IMR-90 (cell line): ENCODE measurements at regions not wholly inside any gene's neighbourhood (a gene's known extent, or its start where the extent isn't known, plus 50 kb on each side); places are given as distances from the start of the nearest gene placed in this dataset.

Experiments
- ATAC-seq: fragments of 200-7000 bp; cut with Tn5 transposase; 2 replicates; pipeline ENCODE4 v1.9.1; 2020; ENCODE audit warnings: low read depth, mild to moderate bottlenecking, moderate library complexity
- BruUV-seq: library from RNA; stranded (reverse); fragments of 400-500 nt; replicated peaks from 2 replicates; lab custom pipeline; 2021; lab: Mats Ljungman, UMichigan
- CTCF ChIA-PET: fragments of 300-600 bp; formaldehyde crosslinking; extraction: SDS; loops from one replicate; lab custom pipeline; 2021; ENCODE audit warnings: antibody characterized with exemption; lab: Yijun Ruan, JAX
- POLR2A ChIA-PET: fragments of 300-600 bp; sonication (Branson Sonifier 250); formaldehyde crosslinking; loops from one replicate; lab custom pipeline; 2022; ENCODE audit warnings: antibody characterized with exemption; ENCODE audit not compliant: unreplicated experiment; lab: Charles Lee
- DNase-seq: peaks from one replicate; pipeline ENCODE4 v3.0.0; 2013
- H2AFZ ChIP-seq: replicated peaks from 2 replicates; pipeline ENCODE3; 2013; ENCODE audit warnings: low read length, mild to moderate bottlenecking; ENCODE audit not compliant: poor library complexity
- H2AK5ac ChIP-seq: 2 replicates; pipeline ENCODE4 v1.6.1; 2013; ENCODE audit warnings: low read depth, low read length, inconsistent platforms
- H2AK9ac ChIP-seq: replicated peaks from 2 replicates; pipeline ENCODE3; 2013; ENCODE audit warnings: mild to moderate bottlenecking, low read depth, low read length, moderate library complexity; ENCODE audit not compliant: poor library complexity
- H2BK120ac ChIP-seq: 2 replicates; pipeline ENCODE4 v1.6.1; 2013; ENCODE audit warnings: low read depth, low read length, inconsistent platforms
- H2BK15ac ChIP-seq: 3 replicates; pipeline ENCODE4 v1.6.1; 2013; ENCODE audit warnings: low read depth, low read length, inconsistent platforms
- H2BK20ac ChIP-seq: 2 replicates; pipeline ENCODE4 v1.6.1; 2013; ENCODE audit warnings: low read depth, mild to moderate bottlenecking, inconsistent platforms, low read length, moderate library complexity
- H2BK5ac ChIP-seq: 2 replicates; pipeline ENCODE4 v1.6.1; 2013; ENCODE audit warnings: mild to moderate bottlenecking, low read depth, low read length, inconsistent platforms; ENCODE audit not compliant: poor library complexity, severe bottlenecking
- H3K14ac ChIP-seq: replicated peaks from 2 replicates; pipeline ENCODE4 v1.6.1; 2013; ENCODE audit warnings: low read depth, low read length, inconsistent platforms
- H3K18ac ChIP-seq: 2 replicates; pipeline ENCODE4 v1.6.1; 2013; ENCODE audit warnings: low read depth, low read length, control low read depth
- H3K23ac ChIP-seq: 2 replicates; pipeline ENCODE4 v1.6.1; 2013; ENCODE audit warnings: low read depth, low read length, inconsistent platforms
- H3K27ac ChIP-seq: 2 replicates; pipeline ENCODE4 v1.5.1; 2013; ENCODE audit warnings: mild to moderate bottlenecking, control low read depth, low read length; ENCODE audit not compliant: insufficient read depth
- H3K27me3 ChIP-seq: 2 replicates; pipeline ENCODE4 v1.6.1; 2013; ENCODE audit warnings: low read length; ENCODE audit not compliant: control insufficient read depth, insufficient read depth
- H3K36me3 ChIP-seq: 2 replicates; pipeline ENCODE4 v1.6.1; 2013; ENCODE audit warnings: low read length, mixed read lengths; ENCODE audit not compliant: control insufficient read depth, insufficient read depth
- H3K4ac ChIP-seq: 2 replicates; pipeline ENCODE4 v1.6.1; 2013; ENCODE audit warnings: low read depth, low read length, inconsistent platforms
- H3K4me1 ChIP-seq: 2 replicates; pipeline ENCODE4 v1.6.1; 2013; ENCODE audit warnings: low read length, mixed read lengths; ENCODE audit not compliant: control insufficient read depth, insufficient read depth
- H3K4me2 ChIP-seq: 2 replicates; pipeline ENCODE4 v1.6.1; 2013; ENCODE audit warnings: low read depth, mild to moderate bottlenecking, control low read depth, low read length, moderate library complexity
- H3K4me3 ChIP-seq: 2 replicates; pipeline ENCODE4 v1.5.1; 2013; ENCODE audit warnings: low read depth, mild to moderate bottlenecking, control low read depth, low read length, moderate library complexity; ENCODE audit not compliant: insufficient read depth
- H3K56ac ChIP-seq: 2 replicates; pipeline ENCODE4 v1.6.1; 2013; ENCODE audit warnings: low read length, inconsistent platforms; ENCODE audit not compliant: insufficient read depth; ENCODE audit errors: extremely low read depth
- H3K79me1 ChIP-seq, 2 experiments: 2 replicates each; pipeline ENCODE4 v1.6.1; 2013; ENCODE audit warnings: low read length in 2 of 2, inconsistent platforms in 1 of 2, low read depth in 1 of 2
- H3K9ac ChIP-seq: 2 replicates; pipeline ENCODE4 v1.6.1; 2013; ENCODE audit warnings: low read depth, low read length, control low read depth
- H3K9me1 ChIP-seq: 2 replicates; pipeline ENCODE4 v1.6.1; 2013; ENCODE audit warnings: low read length, inconsistent platforms; ENCODE audit not compliant: insufficient read depth
- H3K9me3 ChIP-seq: 2 replicates; pipeline ENCODE4 v1.6.1; 2013; ENCODE audit warnings: low read length; ENCODE audit not compliant: control insufficient read depth, insufficient read depth
- H4K20me1 ChIP-seq: 2 replicates; pipeline ENCODE4 v1.6.1; 2013; ENCODE audit warnings: low read length, inconsistent platforms; ENCODE audit not compliant: insufficient read depth
- H4K5ac ChIP-seq: 2 replicates; pipeline ENCODE4 v1.6.1; 2013; ENCODE audit warnings: mild to moderate bottlenecking, low read depth, low read length, control low read depth
- H4K8ac ChIP-seq, 2 experiments: 2 replicates each; pipeline ENCODE4 v1.6.1; 2013; ENCODE audit warnings: low read depth in 2 of 2, low read length in 2 of 2, control low read depth in 1 of 2, inconsistent platforms in 1 of 2
- H4K91ac ChIP-seq: 2 replicates; pipeline ENCODE4 v1.6.1; 2013; ENCODE audit warnings: low read depth, low read length, inconsistent platforms; ENCODE audit not compliant: insufficient read depth
- BHLHE40 ChIP-seq: fragments of 150-350 bp; IDR thresholded peaks from 2 replicates; pipeline ENCODE4 v1.6.1; 2016; ENCODE audit warnings: mild to moderate bottlenecking, low read depth, low read length
- CEBPB ChIP-seq: IDR thresholded peaks from 2 replicates; pipeline ENCODE4 v1.6.1; 2012; ENCODE audit warnings: low read depth, low read length, improper control_type of control experiment
- CHD1 ChIP-seq: IDR thresholded peaks from 2 replicates; pipeline ENCODE4 v1.6.1; 2012; ENCODE audit warnings: low read depth, low read length, improper control_type of control experiment
- FOS ChIP-seq: fragments of 150-350 bp; IDR thresholded peaks from 2 replicates; pipeline ENCODE4 v1.6.1; 2016; ENCODE audit warnings: low read depth, low read length
- MXI1 ChIP-seq: IDR thresholded peaks from 2 replicates; pipeline ENCODE4 v1.6.1; 2012; ENCODE audit warnings: low read depth, mild to moderate bottlenecking, low read length, moderate library complexity, borderline replicate concordance
- NFE2L2 ChIP-seq: fragments of 150-350 bp; IDR thresholded peaks from 2 replicates; pipeline ENCODE4 v1.6.1; 2016; ENCODE audit warnings: low read depth, mild to moderate bottlenecking, low read length
- POLR2A ChIP-seq: IDR thresholded peaks from 2 replicates; pipeline ENCODE4 v1.6.1; 2012; ENCODE audit warnings: mild to moderate bottlenecking, low read depth, low read length
- RAD21 ChIP-seq: IDR thresholded peaks from 2 replicates; pipeline ENCODE4 v1.6.1; 2012; ENCODE audit warnings: low read length, improper control_type of control experiment
- RCOR1 ChIP-seq: IDR thresholded peaks from 2 replicates; pipeline ENCODE4 v1.6.1; 2012; ENCODE audit warnings: mild to moderate bottlenecking, low read length, improper control_type of control experiment; ENCODE audit not compliant: insufficient replicate concordance
- RFX5 ChIP-seq: IDR thresholded peaks from 2 replicates; pipeline ENCODE4 v1.8.0; 2012; ENCODE audit warnings: low read depth, mild to moderate bottlenecking, low read length, moderate library complexity
- SMC3 ChIP-seq: fragments of 150-350 bp; IDR thresholded peaks from 2 replicates; pipeline ENCODE4 v1.6.1; 2016; ENCODE audit warnings: low read depth, mild to moderate bottlenecking, antibody characterized with exemption, low read length, moderate library complexity
- WGBS, 2 experiments: methylation state at CpG; one replicate each; pipeline versions ENCODE4 v1.1.5 to v1.1.7; 2013; ENCODE audit warnings: missing lambda C conversion rate in 2 of 2; ENCODE audit not compliant: insufficient read length in 1 of 2; ENCODE audit errors: extremely low coverage in 2 of 2; 5-methylcytosine and 5-hydroxymethylcytosine counted together
- dilution Hi-C: fragments of 300-500 bp; cut with HindIII; formaldehyde crosslinking; loops from one replicate; pipeline ENCODE4 v1.14.3; 2018; ENCODE audit warnings: low sequenced_read_pairs; ENCODE audit not compliant: unreplicated experiment
- in situ Hi-C: fragments of 300-500 bp; cut with MboI; formaldehyde crosslinking; loops from 3 replicates; pipeline ENCODE4 v1.14.3; 2019; ENCODE audit warnings: low sequenced_read_pairs, inconsistent platforms, mixed read lengths
- intact Hi-C: fragments of 100-400 bp; cut with micrococcal nuclease; formaldehyde crosslinking; loops from 2 replicates; pipeline ENCODE4 v1.10.0; 2022
- TF ChIP-seq, protein P1 (sequence below): fragments of 150-350 bp; IDR thresholded peaks from 2 replicates; pipeline ENCODE4 v1.6.1; 2017; ENCODE audit warnings: mild to moderate bottlenecking, antibody characterized with exemption, low read length, low read depth
- TF ChIP-seq, protein P2 (sequence below): fragments of 150-350 bp; IDR thresholded peaks from 2 replicates; pipeline ENCODE4 v1.6.1; 2016; ENCODE audit warnings: low read depth, mild to moderate bottlenecking, low read length, moderate library complexity, borderline replicate concordance
- TF ChIP-seq, protein P3 (sequence below): conservative IDR thresholded peaks from 2 replicates; pipeline ENCODE4 v1.5.1; 2012; ENCODE audit warnings: mild to moderate bottlenecking, low read depth, low read length, improper control_type of control experiment

DNA sequence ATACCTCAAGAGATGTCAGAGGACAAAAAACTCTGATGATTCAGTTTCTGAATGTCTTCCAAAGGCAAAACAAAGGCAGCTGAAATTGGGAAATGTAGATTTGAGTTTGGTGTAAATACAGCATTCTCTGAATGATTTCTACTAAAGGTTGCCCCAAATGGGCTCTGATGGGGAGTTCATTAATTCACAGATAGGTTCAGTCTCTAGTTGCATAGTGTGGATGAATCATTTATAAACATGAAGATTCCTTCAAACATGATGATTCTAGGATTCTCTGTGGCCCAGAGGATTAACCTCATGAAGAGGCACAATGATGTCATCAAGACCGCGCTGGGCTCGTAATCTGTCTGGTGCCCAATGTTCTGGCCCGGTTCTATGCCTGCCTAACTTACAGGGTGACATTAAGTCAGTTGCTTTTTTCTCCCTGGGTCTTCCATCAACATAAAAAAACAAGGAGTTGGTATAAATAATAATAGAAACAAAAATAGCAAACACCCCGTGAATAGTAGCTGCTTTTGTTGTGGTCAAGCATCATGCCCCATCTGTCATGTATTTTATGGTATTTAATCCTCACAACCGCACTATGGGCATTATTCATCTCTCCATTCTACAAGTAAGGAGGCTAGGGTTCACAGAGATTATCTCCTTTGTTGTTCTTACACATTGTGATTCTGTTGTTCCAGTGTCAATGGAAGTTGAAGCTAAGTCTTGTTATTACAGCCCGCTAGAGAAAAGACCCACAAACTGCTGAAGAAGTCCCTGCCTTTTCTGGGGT is 509.6 kb upstream of the USP24 start:
- Histone ChIP-seq H3K18ac (peak overlapping the region; percentile 98), H2BK120ac (peak overlapping the region; percentile 100), H3K9me3 (no peaks in the 10 kb centered on the region), H2AK9ac (no peak overlapping the region), H3K4me1 (peaks cover 17% of the 10 kb centered on the region), H3K14ac (peak overlapping the region; percentile 83), H2BK15ac (peak overlapping the region; percentile 67; the same call in 2 of the 3 replicates), H4K8ac (peak overlapping the region; percentile 50 to 86), H3K23ac (peak overlapping the region; percentile 61), H4K5ac (peak overlapping the region; percentile 96), H2AK5ac (peak overlapping the region; percentile 82), H3K4ac (peak overlapping the region; percentile 77), H2BK5ac (peak overlapping the region; percentile 98), H3K9me1 (peaks cover 7% of the 10 kb centered on the region), H2BK20ac (peak overlapping the region; percentile 95), H3K79me1 (no peaks in the 10 kb centered on the region), H3K27ac (peak overlapping the region; percentile 84), H3K9ac (0 out of 2 replicates have a peak overlapping the region, but pooled peaks have one; percentile 39), H3K36me3 (no peaks in the 10 kb centered on the region), H4K20me1 (no peaks in the 10 kb centered on the region), H3K56ac (peak overlapping the region; percentile 83), H3K27me3 (no peaks in the 10 kb centered on the region), H3K4me2 (no peak overlapping the region), H2AFZ (no peak overlapping the region), H4K91ac (peak overlapping the region; percentile 91), H3K4me3 (no peak overlapping the region)
- dilution Hi-C loops (no loop called here), in situ Hi-C loops (no loop called here), intact Hi-C loops (loop anchor here (2.0 kb wide), 3 partner anchors 108 to 854 kb away; partner anchors contain the start of gene PLPP3)
- CTCF ChIA-PET = interaction anchor here (1.0 kb wide), 1 partner anchor 123 kb away, joined by 3 read pairs; no protein-coding TSS in a partner anchor
- peak; percentile 97 for DNase-seq
- BruUV-seq = no TSS peak
- POLR2A ChIA-PET = no interaction called here
- no CpG with 5 or more reads among the region's 7 CpGs for WGBS, 2 experiments
- ATAC-seq = peak; percentile 87
- TF ChIP-seq POLR2A (no peak), BHLHE40 (0 out of 2 replicates have a peak, but pooled peaks have one; percentile 35), FOS (peak; percentile 96), RCOR1 (no peak), RAD21 (no peak; the same call in 1 of the 2 replicates), CHD1 (no peak), MXI1 (no peak), NFE2L2 (peak; percentile 42; the same call in 1 of the 2 replicates), CEBPB (peak; percentile 83), RFX5 (no peak), SMC3 (no peak; the same call in 1 of the 2 replicates)
- TF ChIP-seq, protein P1, sequence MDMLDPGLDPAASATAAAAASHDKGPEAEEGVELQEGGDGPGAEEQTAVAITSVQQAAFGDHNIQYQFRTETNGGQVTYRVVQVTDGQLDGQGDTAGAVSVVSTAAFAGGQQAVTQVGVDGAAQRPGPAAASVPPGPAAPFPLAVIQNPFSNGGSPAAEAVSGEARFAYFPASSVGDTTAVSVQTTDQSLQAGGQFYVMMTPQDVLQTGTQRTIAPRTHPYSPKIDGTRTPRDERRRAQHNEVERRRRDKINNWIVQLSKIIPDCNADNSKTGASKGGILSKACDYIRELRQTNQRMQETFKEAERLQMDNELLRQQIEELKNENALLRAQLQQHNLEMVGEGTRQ = no peak
- TF ChIP-seq, protein P2, sequence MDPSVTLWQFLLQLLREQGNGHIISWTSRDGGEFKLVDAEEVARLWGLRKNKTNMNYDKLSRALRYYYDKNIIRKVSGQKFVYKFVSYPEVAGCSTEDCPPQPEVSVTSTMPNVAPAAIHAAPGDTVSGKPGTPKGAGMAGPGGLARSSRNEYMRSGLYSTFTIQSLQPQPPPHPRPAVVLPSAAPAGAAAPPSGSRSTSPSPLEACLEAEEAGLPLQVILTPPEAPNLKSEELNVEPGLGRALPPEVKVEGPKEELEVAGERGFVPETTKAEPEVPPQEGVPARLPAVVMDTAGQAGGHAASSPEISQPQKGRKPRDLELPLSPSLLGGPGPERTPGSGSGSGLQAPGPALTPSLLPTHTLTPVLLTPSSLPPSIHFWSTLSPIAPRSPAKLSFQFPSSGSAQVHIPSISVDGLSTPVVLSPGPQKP = no peak
- TF ChIP-seq, protein P3, sequence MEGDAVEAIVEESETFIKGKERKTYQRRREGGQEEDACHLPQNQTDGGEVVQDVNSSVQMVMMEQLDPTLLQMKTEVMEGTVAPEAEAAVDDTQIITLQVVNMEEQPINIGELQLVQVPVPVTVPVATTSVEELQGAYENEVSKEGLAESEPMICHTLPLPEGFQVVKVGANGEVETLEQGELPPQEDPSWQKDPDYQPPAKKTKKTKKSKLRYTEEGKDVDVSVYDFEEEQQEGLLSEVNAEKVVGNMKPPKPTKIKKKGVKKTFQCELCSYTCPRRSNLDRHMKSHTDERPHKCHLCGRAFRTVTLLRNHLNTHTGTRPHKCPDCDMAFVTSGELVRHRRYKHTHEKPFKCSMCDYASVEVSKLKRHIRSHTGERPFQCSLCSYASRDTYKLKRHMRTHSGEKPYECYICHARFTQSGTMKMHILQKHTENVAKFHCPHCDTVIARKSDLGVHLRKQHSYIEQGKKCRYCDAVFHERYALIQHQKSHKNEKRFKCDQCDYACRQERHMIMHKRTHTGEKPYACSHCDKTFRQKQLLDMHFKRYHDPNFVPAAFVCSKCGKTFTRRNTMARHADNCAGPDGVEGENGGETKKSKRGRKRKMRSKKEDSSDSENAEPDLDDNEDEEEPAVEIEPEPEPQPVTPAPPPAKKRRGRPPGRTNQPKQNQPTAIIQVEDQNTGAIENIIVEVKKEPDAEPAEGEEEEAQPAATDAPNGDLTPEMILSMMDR = no peak
